ENCODE measurements at regions not wholly inside any gene's neighbourhood (a gene's known extent, or its start where the extent isn't known, plus 50 kb on each side); places are given as distances from the start of the nearest gene placed in this dataset.

GRCh38 chr7:135822376-135822775 is 73.8 kb upstream of the FAM180A start:
- Histone ChIP-seq H3K9me3 (ENCODE audit: control insufficient read depth, insufficient read depth, low read depth, low read length) (no peaks in the 10 kb centered on the region), H3K4me1 (ENCODE audit: control insufficient read depth, extremely low read depth, insufficient read depth, low read length) (no peaks in the 10 kb centered on the region), H3K79me2 (ENCODE audit: control insufficient read depth, insufficient read depth, low read length) (no peaks in the 10 kb centered on the region), H3K27ac (ENCODE audit: insufficient read depth, low read length) (no peak overlapping the region), H3K9ac (ENCODE audit: insufficient read depth, low read length) (no peak overlapping the region), H4K20me1 (ENCODE audit: control insufficient read depth, extremely low read depth, insufficient read depth, low read length) (no peaks in the 10 kb centered on the region), H3K36me3 (ENCODE audit: control insufficient read depth, insufficient read depth, low read length) (no peaks in the 10 kb centered on the region), H3K4me3 (replicated peaks in 1 of 4; ENCODE audit: control extremely low read depth in 1 of 4, insufficient read depth in 1 of 4, low read depth in 3 of 4, low read length in 4 of 4) (no peak overlapping the region), H3K27me3 (ENCODE audit: control insufficient read depth, insufficient read depth, low read length) (no peaks in the 10 kb centered on the region), H3K4me2 (ENCODE audit: extremely low read depth, insufficient read depth, low read length) (no peak overlapping the region), H2AFZ (ENCODE audit: low read length) (no peak overlapping the region)
- no peak for DNase-seq (ENCODE audit: low read depth in 2 of 2)
- TF ChIP-seq, protein P1, sequence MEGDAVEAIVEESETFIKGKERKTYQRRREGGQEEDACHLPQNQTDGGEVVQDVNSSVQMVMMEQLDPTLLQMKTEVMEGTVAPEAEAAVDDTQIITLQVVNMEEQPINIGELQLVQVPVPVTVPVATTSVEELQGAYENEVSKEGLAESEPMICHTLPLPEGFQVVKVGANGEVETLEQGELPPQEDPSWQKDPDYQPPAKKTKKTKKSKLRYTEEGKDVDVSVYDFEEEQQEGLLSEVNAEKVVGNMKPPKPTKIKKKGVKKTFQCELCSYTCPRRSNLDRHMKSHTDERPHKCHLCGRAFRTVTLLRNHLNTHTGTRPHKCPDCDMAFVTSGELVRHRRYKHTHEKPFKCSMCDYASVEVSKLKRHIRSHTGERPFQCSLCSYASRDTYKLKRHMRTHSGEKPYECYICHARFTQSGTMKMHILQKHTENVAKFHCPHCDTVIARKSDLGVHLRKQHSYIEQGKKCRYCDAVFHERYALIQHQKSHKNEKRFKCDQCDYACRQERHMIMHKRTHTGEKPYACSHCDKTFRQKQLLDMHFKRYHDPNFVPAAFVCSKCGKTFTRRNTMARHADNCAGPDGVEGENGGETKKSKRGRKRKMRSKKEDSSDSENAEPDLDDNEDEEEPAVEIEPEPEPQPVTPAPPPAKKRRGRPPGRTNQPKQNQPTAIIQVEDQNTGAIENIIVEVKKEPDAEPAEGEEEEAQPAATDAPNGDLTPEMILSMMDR (conservative IDR thresholded peaks at IDR 0.05 in 1 of 2, IDR thresholded peaks at IDR 0.05 in 1 of 2; ENCODE audit: low read depth in 1 of 2, low read length in 2 of 2), result no peak
- no peak for TF ChIP-seq EZH2 (IDR thresholded peaks at IDR 0.05; ENCODE audit: low read length, missing control alignments)

DNA sequence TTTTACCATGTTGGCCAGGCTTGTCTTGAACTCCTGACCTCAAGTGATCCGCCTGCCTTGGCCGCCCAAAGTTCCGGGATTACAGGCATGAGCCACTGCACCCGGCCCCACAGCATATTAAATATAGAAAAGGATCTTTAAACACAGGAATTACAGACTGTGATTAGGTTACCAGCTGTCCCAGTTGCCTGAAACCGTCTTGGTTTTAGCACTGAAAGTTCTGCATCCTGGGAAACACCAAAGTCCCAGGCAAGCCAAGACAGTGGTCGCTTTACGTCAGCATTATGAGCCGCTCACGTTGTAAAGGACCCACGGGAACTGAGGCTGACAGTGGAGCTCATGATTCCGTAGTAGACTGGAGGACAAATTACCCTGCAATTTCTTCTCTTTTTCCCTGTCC is 69.0 kb upstream of the FAM180A start:
- Histone ChIP-seq H3K4me2 (ENCODE audit: extremely low read depth, insufficient read depth, low read length) (no peak overlapping the region), H3K4me3 (replicated peaks in 1 of 4; ENCODE audit: control extremely low read depth in 1 of 4, insufficient read depth in 1 of 4, low read depth in 3 of 4, low read length in 4 of 4) (no peak overlapping the region), H3K9me3 (ENCODE audit: control insufficient read depth, insufficient read depth, low read depth, low read length) (no peaks in the 10 kb centered on the region), H3K27ac (ENCODE audit: insufficient read depth, low read length) (no peak overlapping the region), H3K9ac (ENCODE audit: insufficient read depth, low read length) (no peak overlapping the region), H4K20me1 (ENCODE audit: control insufficient read depth, extremely low read depth, insufficient read depth, low read length) (no peaks in the 10 kb centered on the region), H3K79me2 (ENCODE audit: control insufficient read depth, insufficient read depth, low read length) (no peaks in the 10 kb centered on the region), H3K27me3 (ENCODE audit: control insufficient read depth, insufficient read depth, low read length) (no peaks in the 10 kb centered on the region), H3K36me3 (ENCODE audit: control insufficient read depth, insufficient read depth, low read length) (no peaks in the 10 kb centered on the region), H2AFZ (ENCODE audit: low read length) (no peak overlapping the region), H3K4me1 (ENCODE audit: control insufficient read depth, extremely low read depth, insufficient read depth, low read length) (no peaks in the 10 kb centered on the region)
- no peak for DNase-seq (ENCODE audit: low read depth in 2 of 2)
- TF ChIP-seq EZH2 (IDR thresholded peaks at IDR 0.05; ENCODE audit: low read length, missing control alignments), result no peak
- TF ChIP-seq, protein P1 (conservative IDR thresholded peaks at IDR 0.05 in 1 of 2, IDR thresholded peaks at IDR 0.05 in 1 of 2; ENCODE audit: low read depth in 1 of 2, low read length in 2 of 2), result no peak

DNA sequence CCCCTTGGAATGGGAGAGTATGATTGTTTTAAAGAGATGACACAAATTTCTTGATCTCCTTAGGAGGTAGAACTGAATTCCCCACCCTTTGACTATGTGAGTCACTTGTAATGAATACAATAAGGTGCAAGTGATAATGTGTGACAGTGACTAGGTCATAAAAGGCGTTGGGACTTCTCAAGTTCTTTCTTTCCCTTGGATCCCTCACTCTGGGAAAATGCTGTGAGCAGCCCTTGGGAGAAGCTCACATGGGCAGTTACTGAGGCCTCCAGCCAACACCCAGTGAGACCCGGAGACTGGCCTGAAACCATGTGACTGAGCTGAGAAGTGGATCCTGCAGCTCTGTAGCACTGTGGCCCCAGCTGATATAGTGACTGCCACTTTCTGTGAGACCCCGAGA is 66.4 kb upstream of the FAM180A start:
- no peak for DNase-seq (ENCODE audit: low read depth in 2 of 2)

More for the DNA sequence above, 66.4 kb upstream of the FAM180A start:
- no peak for TF ChIP-seq EZH2 (IDR thresholded peaks at IDR 0.05; ENCODE audit: low read length, missing control alignments)
- TF ChIP-seq, protein P1 (conservative IDR thresholded peaks at IDR 0.05 in 1 of 2, IDR thresholded peaks at IDR 0.05 in 1 of 2; ENCODE audit: low read depth in 1 of 2, low read length in 2 of 2), result no peak
- no peak overlapping the region for H3K9ac ChIP-seq (ENCODE audit: insufficient read depth, low read length)
- H3K36me3 ChIP-seq (ENCODE audit: control insufficient read depth, insufficient read depth, low read length), result no peaks in the 10 kb centered on the region
- no peak overlapping the region for H3K4me2 ChIP-seq (ENCODE audit: extremely low read depth, insufficient read depth, low read length)
- no peak overlapping the region for H2AFZ ChIP-seq (ENCODE audit: low read length)
- no peak overlapping the region for H3K27ac ChIP-seq (ENCODE audit: insufficient read depth, low read length)
- no peaks in the 10 kb centered on the region for H3K4me1 ChIP-seq (ENCODE audit: control insufficient read depth, extremely low read depth, insufficient read depth, low read length)
- no peaks in the 10 kb centered on the region for H4K20me1 ChIP-seq (ENCODE audit: control insufficient read depth, extremely low read depth, insufficient read depth, low read length)
- no peak overlapping the region for H3K4me3 ChIP-seq (replicated peaks in 1 of 4; ENCODE audit: control extremely low read depth in 1 of 4, insufficient read depth in 1 of 4, low read depth in 3 of 4, low read length in 4 of 4)
- no peaks in the 10 kb centered on the region for H3K79me2 ChIP-seq (ENCODE audit: control insufficient read depth, insufficient read depth, low read length)
- no peaks in the 10 kb centered on the region for H3K27me3 ChIP-seq (ENCODE audit: control insufficient read depth, insufficient read depth, low read length)
- H3K9me3 ChIP-seq (ENCODE audit: control insufficient read depth, insufficient read depth, low read depth, low read length), result no peaks in the 10 kb centered on the region

All from fibroblast of lung (primary cell).